ENCODE measurements at regions not wholly inside any gene's neighbourhood (a gene's known extent, or its start where the extent isn't known, plus 50 kb on each side); places are given as distances from the start of the nearest gene placed in this dataset.

- in situ Hi-C loops (cut with MboI; ENCODE audit: low sequenced_read_pairs), result loop anchor here (25.0 kb wide), 1 partner anchor 1640 kb away; no protein-coding TSS in a partner anchor
- no TSS peak for BruUV-seq (replicated peaks)
- H3K4me2 ChIP-seq (ENCODE audit: low read depth, low read length), result no peak overlapping the region
Measured at GRCh38 chr3:88222343-88222742, 72.6 kb downstream of the C3orf38 start.

More at GRCh38 chr3:88222343-88222742, 72.6 kb downstream of the C3orf38 start:
- no peaks in the 10 kb centered on the region for H3K9me3 ChIP-seq (ENCODE audit: control insufficient read depth, insufficient read depth, low read length)
- H4K8ac ChIP-seq (ENCODE audit: low read depth in 2 of 2, low read length in 2 of 2), result no peak overlapping the region
- DNase-seq (no peak), ATAC-seq (ENCODE audit: low read depth) (no peak)
- H3K4me3 ChIP-seq (ENCODE audit: insufficient read depth, low read depth, low read length), result no peak overlapping the region
- H2AFZ ChIP-seq (replicated peaks; ENCODE audit: low read length, poor library complexity), result no peak overlapping the region
- TF ChIP-seq MAFK (IDR thresholded peaks at IDR 0.05; ENCODE audit: low read depth, low read length) (no peak), CEBPB (IDR thresholded peaks at IDR 0.05; ENCODE audit: low read depth, low read length) (no peak), NFE2L2 (IDR thresholded peaks at IDR 0.05; ENCODE audit: low read depth, low read length) (no peak)
- no peak overlapping the region for H3K4ac ChIP-seq (ENCODE audit: low read depth, low read length)
- no peak overlapping the region for H2BK120ac ChIP-seq (ENCODE audit: low read depth, low read length)
- no peak overlapping the region for H2BK15ac ChIP-seq (ENCODE audit: low read depth, low read length)
- no peak overlapping the region for H3K18ac ChIP-seq (ENCODE audit: low read depth, low read length)
- H3K27ac ChIP-seq (ENCODE audit: insufficient read depth, low read length), result no peak overlapping the region
- CTCF ChIA-PET, result interaction anchor here (0.7 kb wide), 1 partner anchor 1629 kb away, joined by 3 read pairs; no protein-coding TSS in a partner anchor
- no CpG with 5 or more reads among the region's 2 CpGs for WGBS, 2 experiments (ENCODE audit: extremely low coverage in 2 of 2, insufficient read length in 1 of 2)
- H3K9ac ChIP-seq (ENCODE audit: low read depth, low read length), result no peak overlapping the region
- intact Hi-C loops (cut with micrococcal nuclease), result no loop called here
- no peak overlapping the region for H2BK20ac ChIP-seq (ENCODE audit: low read depth, low read length)
- no peaks in the 10 kb centered on the region for H4K20me1 ChIP-seq (ENCODE audit: insufficient read depth, low read length)
- no peak overlapping the region for H3K23ac ChIP-seq (ENCODE audit: low read depth, low read length)
- H2AK9ac ChIP-seq (replicated peaks; ENCODE audit: low read depth, low read length, poor library complexity), result no peak overlapping the region
- H3K79me1 ChIP-seq (ENCODE audit: low read depth in 1 of 2, low read length in 2 of 2), result no peaks in the 10 kb centered on the region
- H2BK5ac ChIP-seq (ENCODE audit: low read depth, low read length, poor library complexity, severe bottlenecking), result no peak overlapping the region
- H4K91ac ChIP-seq (ENCODE audit: insufficient read depth, low read depth, low read length), result no peak overlapping the region
- H4K5ac ChIP-seq (ENCODE audit: low read depth, low read length), result no peak overlapping the region
- H3K56ac ChIP-seq (ENCODE audit: extremely low read depth, insufficient read depth, low read length), result no peak overlapping the region
- H3K14ac ChIP-seq (replicated peaks; ENCODE audit: low read depth, low read length), result no peak overlapping the region
- no peak overlapping the region for H2AK5ac ChIP-seq (ENCODE audit: low read depth, low read length)
- H3K4me1 ChIP-seq (ENCODE audit: control insufficient read depth, insufficient read depth, low read length), result no peaks in the 10 kb centered on the region
- H3K9me1 ChIP-seq (ENCODE audit: insufficient read depth, low read length), result no peaks in the 10 kb centered on the region
- POLR2A ChIA-PET (ENCODE audit: unreplicated experiment), result no interaction called here
- no peaks in the 10 kb centered on the region for H3K27me3 ChIP-seq (ENCODE audit: control insufficient read depth, insufficient read depth, low read length)
- dilution Hi-C loops (cut with HindIII; ENCODE audit: low sequenced_read_pairs, unreplicated experiment), result no loop called here
- no peaks in the 10 kb centered on the region for H3K36me3 ChIP-seq (ENCODE audit: control insufficient read depth, insufficient read depth, low read length)

Data from IMR-90 (cell line).